ENCODE measurements at regions not wholly inside any gene's neighbourhood (a gene's known extent, or its start where the extent isn't known, plus 50 kb on each side); places are given as distances from the start of the nearest gene placed in this dataset.

GRCh38 chr6:120214088-120214499 is 864.5 kb upstream of the MAN1A1 start:
- no peak for TF ChIP-seq CTCF (IDR thresholded peaks at IDR 0.05; ENCODE audit: insufficient read depth, low read length)
- no peak for TF ChIP-seq REST (IDR thresholded peaks at IDR 0.05; ENCODE audit: insufficient replicate concordance, low read depth)
- no peak for TF ChIP-seq SPI1 (IDR thresholded peaks at IDR 0.05; ENCODE audit: borderline replicate concordance, low read depth)
- TF ChIP-seq GABPA (IDR thresholded peaks at IDR 0.05; ENCODE audit: low read depth), result no peak
- no peak for TF ChIP-seq POLR2AphosphoS5 (IDR thresholded peaks at IDR 0.05; ENCODE audit: low read depth)

GRCh38 chr6:120211955-120212792 is 862.6 kb upstream of the MAN1A1 start:
- TF ChIP-seq CTCF (IDR thresholded peaks at IDR 0.05; ENCODE audit: insufficient read depth, low read length) (no peak), GABPA (IDR thresholded peaks at IDR 0.05; ENCODE audit: low read depth) (no peak), SPI1 (IDR thresholded peaks at IDR 0.05; ENCODE audit: borderline replicate concordance, low read depth) (no peak), REST (IDR thresholded peaks at IDR 0.05; ENCODE audit: insufficient replicate concordance, low read depth) (no peak), POLR2AphosphoS5 (IDR thresholded peaks at IDR 0.05; ENCODE audit: low read depth) (no peak)
- H3K27me3 ChIP-seq (ENCODE audit: insufficient read depth, poor library complexity, severe bottlenecking), result no peaks in the 10 kb centered on the region
- no peak overlapping the region for H3K27ac ChIP-seq (replicated peaks)
- no peak for DNase-seq (ENCODE audit: low read depth in 1 of 2, low spot score in 1 of 2)
- no peak overlapping the region for H3K4me3 ChIP-seq (replicated peaks; ENCODE audit: insufficient read depth, low read length)

More at GRCh38 chr6:120214088-120214499, 864.5 kb upstream of the MAN1A1 start:
- DNase-seq (ENCODE audit: low read depth in 1 of 2, low spot score in 1 of 2), result no peak
- no peaks in the 10 kb centered on the region for H3K27me3 ChIP-seq (ENCODE audit: insufficient read depth, poor library complexity, severe bottlenecking)
- H3K4me3 ChIP-seq (replicated peaks; ENCODE audit: insufficient read depth, low read length), result no peak overlapping the region
- H3K27ac ChIP-seq (replicated peaks), result no peak overlapping the region

- no peaks in the 10 kb centered on the region for H3K27me3 ChIP-seq (ENCODE audit: insufficient read depth, poor library complexity, severe bottlenecking)
- TF ChIP-seq POLR2AphosphoS5 (IDR thresholded peaks at IDR 0.05; ENCODE audit: low read depth), result no peak
- no peak for TF ChIP-seq GABPA (IDR thresholded peaks at IDR 0.05; ENCODE audit: low read depth)
- TF ChIP-seq SPI1 (IDR thresholded peaks at IDR 0.05; ENCODE audit: borderline replicate concordance, low read depth), result no peak
- TF ChIP-seq REST (IDR thresholded peaks at IDR 0.05; ENCODE audit: insufficient replicate concordance, low read depth), result no peak
- no peak for TF ChIP-seq CTCF (IDR thresholded peaks at IDR 0.05; ENCODE audit: insufficient read depth, low read length)
- no peak for DNase-seq (ENCODE audit: low read depth in 1 of 2, low spot score in 1 of 2)
- no peak overlapping the region for H3K4me3 ChIP-seq (replicated peaks; ENCODE audit: insufficient read depth, low read length)
- H3K27ac ChIP-seq (replicated peaks), result no peak overlapping the region
Observed at GRCh38 chr6:120202878-120203277, 853.3 kb upstream of the MAN1A1 start.

Data from HL-60 (cell line).